Neural crest cell (in vitro differentiated cells): ENCODE measurements at regions not wholly inside any gene's neighbourhood (a gene's known extent, or its start where the extent isn't known, plus 50 kb on each side); places are given as distances from the start of the nearest gene placed in this dataset.

Experiments used
- DNase-seq: peaks from one replicate; pipeline ENCODE4 v3.0.0; 2021; ENCODE audit warnings: low read depth, mixed read lengths, low spot score
- H3K27ac Mint-ChIP-seq: one replicate; pipeline ENCODE4 v1.8.0; 2021; ENCODE audit warnings: mild to moderate bottlenecking, mixed read lengths; ENCODE audit not compliant: unreplicated experiment
- H3K27me3 Mint-ChIP-seq: 2 replicates; pipeline ENCODE4 v1.8.0; 2021; ENCODE audit warnings: low read depth, mild to moderate bottlenecking, mixed read lengths
- H3K36me3 Mint-ChIP-seq: 2 replicates; pipeline ENCODE4 v1.8.0; 2021; ENCODE audit warnings: low read depth, mild to moderate bottlenecking, mixed read lengths
- H3K4me1 Mint-ChIP-seq: 2 replicates; pipeline ENCODE4 v1.8.0; 2021; ENCODE audit warnings: mixed read lengths
- H3K4me3 Mint-ChIP-seq: one replicate; pipeline ENCODE4 v1.8.0; 2021; ENCODE audit warnings: mild to moderate bottlenecking, mixed read lengths
- H3K9me3 Mint-ChIP-seq: 2 replicates; pipeline ENCODE4 v1.8.0; 2021; ENCODE audit warnings: mixed read lengths
- CTCF ChIP-seq: fragments of 200-600 bp; sonication (generic); conservative IDR thresholded peaks from 2 replicates; pipeline ENCODE4 v1.5.0; 2021; ENCODE audit warnings: antibody characterized with exemption, mild to moderate bottlenecking

- Mint-ChIP-seq H3K36me3 (no peaks in the 10 kb centered on the region), H3K9me3 (no peaks in the 10 kb centered on the region), H3K27me3 (no peaks in the 10 kb centered on the region), H3K4me1 (no peaks in the 10 kb centered on the region), H3K27ac (no peak overlapping the region), H3K4me3 (no peak overlapping the region)
- no peak for TF ChIP-seq CTCF
- DNase-seq = no peak
These were observed 258.0 kb downstream of the GLI2 start for GRCh38 chr2:120993661-120994060.

- Mint-ChIP-seq H3K4me1 (no peaks in the 10 kb centered on the region), H3K36me3 (no peaks in the 10 kb centered on the region), H3K27me3 (no peaks in the 10 kb centered on the region), H3K9me3 (no peaks in the 10 kb centered on the region), H3K27ac (no peak overlapping the region), H3K4me3 (no peak overlapping the region)
- TF ChIP-seq CTCF = no peak
- no peak for DNase-seq
These were observed 258.8 kb downstream of the GLI2 start for GRCh38 chr2:120994301-120994995.

GRCh38 chr2:120995152-120995551 lies 259.5 kb downstream of the GLI2 start:
- no peak for DNase-seq
- Mint-ChIP-seq H3K4me3 (no peak overlapping the region), H3K27ac (no peak overlapping the region), H3K27me3 (no peaks in the 10 kb centered on the region), H3K4me1 (no peaks in the 10 kb centered on the region), H3K36me3 (no peaks in the 10 kb centered on the region), H3K9me3 (no peaks in the 10 kb centered on the region)
- TF ChIP-seq CTCF = no peak

GRCh38 chr2:120995656-120996190 lies 260.1 kb downstream of the GLI2 start:
- Mint-ChIP-seq H3K4me1 (no peaks in the 10 kb centered on the region), H3K4me3 (no peak overlapping the region), H3K9me3 (no peaks in the 10 kb centered on the region), H3K27me3 (no peaks in the 10 kb centered on the region), H3K36me3 (no peaks in the 10 kb centered on the region), H3K27ac (no peak overlapping the region)
- no peak for DNase-seq
- TF ChIP-seq CTCF = no peak

GRCh38 chr2:120999377-121000097 lies 263.9 kb downstream of the GLI2 start:
- H3K4me1 Mint-ChIP-seq = peaks cover 4% of the 10 kb centered on the region
- no peak for DNase-seq

More at GRCh38 chr2:120999377-121000097, 263.9 kb downstream of the GLI2 start:
- Mint-ChIP-seq H3K27ac (no peak overlapping the region), H3K27me3 (no peaks in the 10 kb centered on the region), H3K4me3 (no peak overlapping the region), H3K36me3 (no peaks in the 10 kb centered on the region), H3K9me3 (no peaks in the 10 kb centered on the region)
- TF ChIP-seq CTCF = no peak
